ENCODE measurements at regions not wholly inside any gene's neighbourhood (a gene's known extent, or its start where the extent isn't known, plus 50 kb on each side); places are given as distances from the start of the nearest gene placed in this dataset.

GRCh38 chr6:157764178-157765068, 58.6 kb upstream of the SNX9 start (continued):
- TF ChIP-seq, protein P1, sequence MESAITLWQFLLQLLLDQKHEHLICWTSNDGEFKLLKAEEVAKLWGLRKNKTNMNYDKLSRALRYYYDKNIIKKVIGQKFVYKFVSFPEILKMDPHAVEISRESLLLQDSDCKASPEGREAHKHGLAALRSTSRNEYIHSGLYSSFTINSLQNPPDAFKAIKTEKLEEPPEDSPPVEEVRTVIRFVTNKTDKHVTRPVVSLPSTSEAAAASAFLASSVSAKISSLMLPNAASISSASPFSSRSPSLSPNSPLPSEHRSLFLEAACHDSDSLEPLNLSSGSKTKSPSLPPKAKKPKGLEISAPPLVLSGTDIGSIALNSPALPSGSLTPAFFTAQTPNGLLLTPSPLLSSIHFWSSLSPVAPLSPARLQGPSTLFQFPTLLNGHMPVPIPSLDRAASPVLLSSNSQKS (CRISPR knock-in tag; IDR thresholded peaks at IDR 0.05), result no peak
- no peak for TF ChIP-seq THAP12 (CRISPR knock-in tag; IDR thresholded peaks at IDR 0.05)
- TF ChIP-seq ZNF121 (CRISPR knock-in tag; conservative IDR thresholded peaks at IDR 0.05), result no peak
- TF ChIP-seq NR4A1 (CRISPR knock-in tag; IDR thresholded peaks at IDR 0.05), result no peak
- no peak for TF ChIP-seq NR4A1 (tag; IDR thresholded peaks at IDR 0.05)
- TF ChIP-seq, protein P2, sequence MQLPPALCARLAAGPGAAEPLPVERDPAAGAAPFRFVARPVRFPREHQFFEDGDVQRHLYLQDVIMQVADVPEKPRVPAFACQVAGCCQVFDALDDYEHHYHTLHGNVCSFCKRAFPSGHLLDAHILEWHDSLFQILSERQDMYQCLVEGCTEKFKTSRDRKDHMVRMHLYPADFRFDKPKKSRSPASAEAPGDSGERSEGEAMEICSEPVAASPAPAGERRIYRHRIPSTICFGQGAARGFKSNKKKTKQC (CRISPR knock-in tag; IDR thresholded peaks at IDR 0.05), result no peak
- TF ChIP-seq HLTF (IDR thresholded peaks at IDR 0.05), result no peak
- peak; percentile 96 for TF ChIP-seq FOSL1 (tag; conservative IDR thresholded peaks at IDR 0.05)
- TF ChIP-seq MGA (IDR thresholded peaks at IDR 0.05), result peak; percentile 95

Data from K562 (cell line).